ENCODE measurements at regions not wholly inside any gene's neighbourhood (a gene's known extent, or its start where the extent isn't known, plus 50 kb on each side); places are given as distances from the start of the nearest gene placed in this dataset.
"Not testable (repeated sequence)": the region's sequence is repeated elsewhere in the genome, so short reads cannot be mapped to it uniquely, and the experiment has no call there.

- Histone ChIP-seq H3K79me2 (ENCODE audit: insufficient read depth, low read length) (no peaks in the 10 kb centered on the region), H3K36me3 (ENCODE audit: insufficient read depth, low read length) (no peaks in the 10 kb centered on the region), H3K4me3 (ENCODE audit: insufficient read depth, low read length) (no peak overlapping the region), H3K27ac (ENCODE audit: low read depth, low read length) (no peak overlapping the region), H3K4me1 (ENCODE audit: insufficient read depth, low read length) (no peaks in the 10 kb centered on the region), H3K27me3 (ENCODE audit: insufficient read depth, low read length) (no peaks in the 10 kb centered on the region), H3K9me3 (ENCODE audit: low read depth, low read length) (no peaks in the 10 kb centered on the region), H2AFZ (ENCODE audit: low read length) (no peak overlapping the region), H3K4me2 (ENCODE audit: insufficient read depth, low read length) (no peak overlapping the region), H4K20me1 (ENCODE audit: insufficient read depth, low read length) (no peaks in the 10 kb centered on the region)
- TF ChIP-seq CTCF (IDR thresholded peaks at IDR 0.05; ENCODE audit: extremely low read depth, low read depth, low read length), result no peak
- no peak for DNase-seq (ENCODE audit: insufficient read length, low spot score, missing footprints)
Measured at GRCh38 chr4:101615652-101616051, 174.9 kb upstream of the BANK1 start.

DNA sequence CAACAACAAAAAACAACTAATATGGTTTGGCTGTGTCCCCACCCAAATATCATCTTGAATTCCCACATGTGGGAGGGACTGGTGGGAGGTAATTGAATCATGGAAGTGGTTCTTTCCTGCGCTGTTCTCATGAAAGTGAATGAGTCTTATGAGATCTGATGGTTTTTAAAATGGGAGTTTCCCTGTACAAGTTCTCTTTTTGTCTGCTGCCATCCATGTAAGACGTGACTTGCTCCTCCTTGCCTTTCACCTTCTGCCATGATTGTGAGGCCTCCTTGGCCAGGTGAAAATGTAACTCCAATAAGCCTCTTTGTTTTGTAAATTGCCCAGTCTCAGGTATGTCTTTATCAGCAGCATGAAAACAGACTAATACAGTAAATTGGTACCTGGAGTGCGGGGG lies 183.5 kb upstream of the BANK1 start:
- H3K27ac ChIP-seq (ENCODE audit: low read depth, low read length); H3K27me3 ChIP-seq (ENCODE audit: insufficient read depth, low read length); H3K9me3 ChIP-seq (ENCODE audit: low read depth, low read length); H3K4me1 ChIP-seq (ENCODE audit: insufficient read depth, low read length); DNase-seq (ENCODE audit: insufficient read length, low spot score, missing footprints); H4K20me1 ChIP-seq (ENCODE audit: insufficient read depth, low read length); H3K79me2 ChIP-seq (ENCODE audit: insufficient read depth, low read length); H2AFZ ChIP-seq (ENCODE audit: low read length); H3K4me3 ChIP-seq (ENCODE audit: insufficient read depth, low read length); H3K36me3 ChIP-seq (ENCODE audit: insufficient read depth, low read length); H3K4me2 ChIP-seq (ENCODE audit: insufficient read depth, low read length): not testable (repeated sequence)

DNA sequence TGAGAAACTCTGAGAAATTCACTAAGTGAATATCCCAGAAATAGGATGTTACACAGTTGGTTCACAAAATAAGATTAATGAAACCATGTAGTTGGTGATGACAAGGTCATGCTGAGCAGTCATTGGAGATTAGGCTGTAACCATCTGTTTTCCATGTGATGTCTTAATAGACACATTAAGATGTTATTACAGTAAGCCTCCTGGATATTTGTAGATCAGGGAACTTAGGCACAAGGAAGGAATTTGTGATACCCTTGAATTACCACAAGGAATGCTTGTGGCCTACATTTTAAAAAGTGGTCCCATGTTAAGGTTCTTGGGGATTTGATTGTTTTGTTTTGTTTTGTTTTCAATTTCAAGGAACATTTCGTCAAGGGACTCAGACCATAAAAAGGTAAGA lies 185.6 kb upstream of the BANK1 start:
- no peaks in the 10 kb centered on the region for H3K9me3 ChIP-seq (ENCODE audit: low read depth, low read length)
- no peak overlapping the region for H3K4me2 ChIP-seq (ENCODE audit: insufficient read depth, low read length)
- no peak overlapping the region for H2AFZ ChIP-seq (ENCODE audit: low read length)
- no peaks in the 10 kb centered on the region for H3K36me3 ChIP-seq (ENCODE audit: insufficient read depth, low read length)
- H4K20me1 ChIP-seq (ENCODE audit: insufficient read depth, low read length), result no peaks in the 10 kb centered on the region
- H3K4me1 ChIP-seq (ENCODE audit: insufficient read depth, low read length), result no peaks in the 10 kb centered on the region
- no peak for TF ChIP-seq CTCF (IDR thresholded peaks at IDR 0.05; ENCODE audit: extremely low read depth, low read depth, low read length)
- no peaks in the 10 kb centered on the region for H3K27me3 ChIP-seq (ENCODE audit: insufficient read depth, low read length)
- no peak for DNase-seq (ENCODE audit: insufficient read length, low spot score, missing footprints)
- H3K27ac ChIP-seq (ENCODE audit: low read depth, low read length), result no peak overlapping the region
- no peak overlapping the region for H3K4me3 ChIP-seq (ENCODE audit: insufficient read depth, low read length)
- H3K79me2 ChIP-seq (ENCODE audit: insufficient read depth, low read length), result no peaks in the 10 kb centered on the region

DNA sequence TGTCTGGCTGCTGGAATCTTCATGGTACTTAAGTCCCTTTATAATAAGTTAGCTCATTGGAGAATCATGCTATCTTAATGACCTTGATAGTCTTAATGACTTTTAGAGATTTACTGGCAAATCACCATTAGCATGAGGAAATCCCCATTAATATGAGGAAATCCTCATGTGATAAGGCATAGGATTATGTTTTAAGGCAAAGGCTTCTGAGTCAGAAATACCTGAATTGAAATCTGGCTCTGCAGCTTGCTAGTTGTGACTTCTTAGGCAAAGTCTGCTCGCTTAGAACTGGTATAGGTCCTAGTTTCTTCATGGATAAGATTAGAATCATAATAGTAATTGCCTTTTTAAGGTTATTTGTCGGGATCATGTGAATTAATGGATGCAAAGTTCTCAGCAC lies 190.2 kb upstream of the BANK1 start:
- DNase-seq (ENCODE audit: insufficient read length, low spot score, missing footprints), result no peak

More for the DNA sequence above, 190.2 kb upstream of the BANK1 start:
- Histone ChIP-seq H3K27ac (ENCODE audit: low read depth, low read length) (no peak overlapping the region), H3K4me3 (ENCODE audit: insufficient read depth, low read length) (no peak overlapping the region), H3K27me3 (ENCODE audit: insufficient read depth, low read length) (no peaks in the 10 kb centered on the region), H2AFZ (ENCODE audit: low read length) (no peak overlapping the region), H3K9me3 (ENCODE audit: low read depth, low read length) (no peaks in the 10 kb centered on the region), H3K36me3 (ENCODE audit: insufficient read depth, low read length) (no peaks in the 10 kb centered on the region), H3K79me2 (ENCODE audit: insufficient read depth, low read length) (no peaks in the 10 kb centered on the region), H4K20me1 (ENCODE audit: insufficient read depth, low read length) (no peaks in the 10 kb centered on the region), H3K4me1 (ENCODE audit: insufficient read depth, low read length) (peaks cover 3% of the 10 kb centered on the region), H3K4me2 (ENCODE audit: insufficient read depth, low read length) (no peak overlapping the region)
- TF ChIP-seq CTCF (IDR thresholded peaks at IDR 0.05; ENCODE audit: extremely low read depth, low read depth, low read length), result no peak
